Tongue (tissue), 1 donor: ENCODE measurements at regions not wholly inside any gene's neighbourhood (a gene's known extent, or its start where the extent isn't known, plus 50 kb on each side); places are given as distances from the start of the nearest gene placed in this dataset.
"Not testable (repeated sequence)": the region's sequence is repeated elsewhere in the genome, so short reads cannot be mapped to it uniquely, and the experiment has no call there.

Source experiments
- DNase-seq: peaks from one replicate; pipeline ENCODE4 v3.0.0-alpha.2; 2015

DNA sequence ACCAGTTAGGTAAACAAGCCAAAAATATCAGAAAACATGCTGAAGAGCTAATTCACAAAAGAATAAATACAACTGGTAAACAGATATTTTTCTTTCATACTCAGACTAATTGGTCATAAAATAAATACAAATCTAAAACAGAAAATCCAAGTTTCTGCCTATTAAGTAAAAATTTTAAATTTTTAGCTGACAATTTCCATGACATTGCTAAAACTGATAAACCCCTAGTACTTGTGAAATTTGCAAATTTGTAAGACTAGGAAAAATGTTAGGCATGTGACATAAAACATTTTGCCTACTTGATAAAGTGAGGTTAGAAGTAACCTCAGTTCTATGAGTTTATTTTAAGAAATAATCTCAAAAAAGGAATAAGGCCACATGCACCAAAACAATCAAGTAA, 356.1 kb downstream of the LRATD1 start:
- DNase-seq, result no peak

DNA sequence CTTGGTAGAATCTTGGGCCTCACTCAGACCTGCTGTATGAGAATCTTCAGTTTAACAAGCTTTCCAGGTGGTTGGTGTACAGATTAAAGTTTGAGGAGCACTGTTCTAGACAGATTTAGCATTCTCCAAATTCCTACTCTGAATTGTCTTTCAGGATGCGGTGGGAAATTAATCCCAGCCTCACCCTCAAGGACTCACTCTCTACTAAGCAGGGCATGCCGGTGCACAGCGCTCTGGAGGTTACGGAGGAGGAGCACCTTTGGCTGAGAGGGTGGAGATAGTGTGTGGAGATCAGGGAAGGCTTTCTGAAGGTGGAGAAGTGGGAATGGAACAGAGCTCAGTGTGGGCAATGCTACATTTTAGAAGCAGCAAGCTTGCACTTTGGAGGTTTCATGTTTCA, 359.2 kb downstream of the LRATD1 start:
- no peak for DNase-seq

DNA sequence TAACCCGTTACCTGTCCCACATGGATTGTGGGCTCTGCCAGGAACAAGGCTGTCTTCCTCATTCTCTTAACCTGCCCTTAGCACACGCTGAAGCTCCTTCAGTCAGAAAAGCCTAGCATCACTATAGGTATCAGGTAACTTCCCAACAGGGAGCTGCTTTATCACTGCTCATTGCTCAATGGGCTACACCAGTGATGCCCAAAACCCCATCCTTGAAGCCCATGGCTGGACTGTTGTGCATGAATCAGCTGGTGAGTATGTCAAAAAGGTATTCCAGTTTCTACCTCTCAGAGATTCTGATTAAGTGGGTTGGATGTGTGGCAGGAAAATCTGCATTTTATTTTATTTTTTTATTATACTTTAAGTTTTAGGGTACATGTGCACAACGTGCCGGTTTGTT, 362.2 kb downstream of the LRATD1 start:
- no peak for DNase-seq

DNA sequence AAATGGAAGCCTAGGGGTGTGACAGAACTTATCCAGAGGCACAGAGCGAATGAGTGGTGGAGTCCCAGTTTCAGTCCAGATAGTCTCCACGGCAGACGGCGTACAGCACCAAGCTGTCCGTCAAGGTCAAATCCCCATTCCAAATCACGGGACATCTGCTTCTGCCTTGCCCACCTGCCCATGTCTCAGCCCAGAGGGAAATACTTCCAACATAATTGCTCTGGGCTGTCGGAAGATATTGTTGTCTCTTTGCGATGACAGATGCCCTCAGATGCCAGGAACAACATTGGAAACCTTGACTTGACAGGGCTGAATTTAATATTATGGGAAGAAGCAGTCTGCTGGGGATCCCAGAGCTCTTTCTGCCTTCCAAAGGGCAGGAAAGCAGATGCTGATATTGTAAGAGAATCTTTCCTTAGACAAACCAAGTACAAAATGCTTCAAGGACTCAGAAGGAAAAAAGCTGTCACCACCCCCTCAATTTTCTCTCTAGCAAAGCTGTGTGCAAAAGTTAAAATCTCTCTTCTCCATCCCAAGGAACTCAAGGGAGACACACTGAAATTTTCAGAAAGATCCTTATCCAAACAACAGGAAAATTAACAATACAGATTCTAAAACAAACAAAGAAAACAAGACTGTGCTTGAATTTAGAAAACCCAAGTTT, 364.0 kb downstream of the LRATD1 start:
- no peak for DNase-seq

DNA sequence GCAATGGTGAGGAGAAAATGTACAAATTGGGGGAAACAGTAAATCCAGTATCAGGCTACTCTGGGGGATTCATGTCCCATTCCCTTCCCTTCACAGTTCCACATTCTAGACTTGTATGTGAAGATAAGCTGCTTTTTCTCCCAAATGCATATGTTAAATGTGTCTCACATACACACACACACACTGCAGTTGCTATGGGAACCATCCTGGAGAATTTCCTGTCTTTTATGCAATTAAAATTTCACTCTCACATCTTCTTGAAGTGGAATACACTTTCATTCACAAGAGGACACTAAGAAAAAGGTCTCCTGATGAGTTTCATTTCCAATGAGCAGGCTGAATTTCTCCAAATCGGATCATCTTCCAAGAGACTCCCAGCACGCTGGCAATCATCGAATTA, 366.0 kb downstream of the LRATD1 start:
- DNase-seq, result no peak

DNA sequence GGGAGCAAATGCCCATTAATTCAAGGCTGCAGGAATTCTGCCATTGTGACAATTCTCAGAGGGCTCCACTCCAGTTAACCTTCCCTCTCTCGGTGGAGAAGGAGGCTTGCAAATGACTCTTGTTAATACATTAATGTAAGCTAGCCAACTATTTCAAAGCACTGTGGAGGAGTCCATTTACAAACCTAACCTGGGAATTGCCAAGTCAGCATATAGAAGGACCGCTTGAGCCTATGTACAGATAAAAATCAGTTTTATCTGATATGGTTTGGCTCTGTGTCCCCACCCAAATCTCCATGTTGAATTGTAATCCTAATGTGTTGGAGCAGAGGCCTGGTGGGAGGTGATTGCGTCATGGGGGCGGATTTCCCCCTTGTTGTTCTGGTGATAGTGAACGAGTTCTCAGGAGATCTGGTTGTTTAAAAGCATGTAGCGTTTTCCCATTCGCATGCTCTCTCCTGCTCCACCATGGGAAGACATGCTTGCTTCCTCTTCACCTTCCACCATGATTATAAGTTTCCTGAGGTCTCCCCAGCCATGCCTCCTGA, 366.7 kb downstream of the LRATD1 start:
- DNase-seq, result no peak

DNA sequence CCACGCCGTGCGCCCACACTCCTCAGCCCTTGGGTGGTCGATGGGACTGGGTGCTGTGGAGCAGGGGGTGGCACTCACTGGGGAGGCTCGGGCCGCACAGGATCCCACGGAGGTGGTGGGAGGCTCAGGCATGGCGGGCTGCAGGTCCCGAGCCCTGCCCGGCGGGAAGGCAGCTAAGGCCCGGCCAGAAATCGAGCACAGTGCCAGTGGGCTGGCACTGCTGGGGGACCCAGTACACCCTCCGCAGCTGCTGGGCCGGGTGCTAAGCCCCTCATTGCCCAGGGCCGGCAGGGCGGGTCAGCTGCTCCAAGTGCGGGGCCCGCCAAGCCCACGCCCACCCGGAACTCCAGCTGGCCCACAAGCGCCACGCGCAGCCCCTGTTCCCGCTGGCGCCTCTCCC, 370.0 kb downstream of the LRATD1 start:
- DNase-seq, result not testable (repeated sequence)

DNA sequence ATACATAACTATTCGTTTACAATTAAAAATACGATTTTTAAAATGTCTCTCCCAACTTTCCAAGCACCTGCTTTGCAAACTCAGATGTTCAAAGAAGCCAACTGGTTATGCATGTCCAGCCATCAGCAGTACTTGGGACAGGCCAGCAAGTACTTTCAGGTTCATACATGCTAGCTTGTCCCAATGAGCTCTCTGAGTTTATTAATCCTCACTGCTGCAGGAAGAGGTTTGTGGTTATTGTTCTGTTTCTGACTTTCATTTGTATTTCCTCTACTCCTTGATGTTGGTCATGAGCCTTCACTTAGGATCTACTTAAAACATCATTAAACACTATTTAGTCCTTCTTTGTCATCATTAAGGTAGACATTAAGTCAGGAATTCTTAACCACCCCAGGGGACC, 374.1 kb downstream of the LRATD1 start:
- DNase-seq, result no peak

DNA sequence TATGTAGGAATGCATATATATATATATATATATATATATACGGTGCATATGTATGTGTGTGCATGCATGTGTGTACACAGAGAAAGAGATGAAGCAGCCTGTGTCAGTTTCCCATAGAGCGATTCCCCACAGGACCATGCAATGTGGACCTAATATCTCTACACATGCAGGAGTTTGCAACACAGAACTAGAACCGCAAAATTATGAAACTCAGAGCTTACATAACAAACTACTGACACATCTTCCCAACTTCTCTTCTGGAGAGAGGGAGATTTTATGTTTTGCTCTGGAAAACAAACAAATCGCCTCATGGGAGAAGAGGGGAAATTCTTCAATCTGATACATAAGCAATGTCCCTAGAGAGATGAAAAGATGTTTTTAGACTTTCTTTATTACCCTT, 377.2 kb downstream of the LRATD1 start:
- no peak for DNase-seq

DNA sequence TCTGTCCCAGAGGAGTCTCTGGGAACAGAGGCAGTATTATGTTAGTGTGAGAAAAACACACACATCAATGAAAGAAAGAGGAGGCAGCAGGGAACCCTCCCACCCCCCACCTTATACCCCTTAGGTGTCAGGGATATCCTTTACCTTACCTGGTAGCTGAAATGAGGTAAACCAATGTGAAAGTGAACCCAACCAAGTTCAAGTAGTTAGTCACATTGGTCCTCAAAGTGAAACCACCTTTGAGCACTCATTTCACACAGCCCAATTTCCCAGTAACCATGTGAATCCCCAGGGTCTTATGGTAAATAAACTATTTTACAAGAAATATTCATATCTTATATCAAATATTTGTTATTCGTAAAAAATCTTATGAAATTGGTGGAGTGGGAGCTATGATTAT, 377.8 kb downstream of the LRATD1 start:
- no peak for DNase-seq

DNA sequence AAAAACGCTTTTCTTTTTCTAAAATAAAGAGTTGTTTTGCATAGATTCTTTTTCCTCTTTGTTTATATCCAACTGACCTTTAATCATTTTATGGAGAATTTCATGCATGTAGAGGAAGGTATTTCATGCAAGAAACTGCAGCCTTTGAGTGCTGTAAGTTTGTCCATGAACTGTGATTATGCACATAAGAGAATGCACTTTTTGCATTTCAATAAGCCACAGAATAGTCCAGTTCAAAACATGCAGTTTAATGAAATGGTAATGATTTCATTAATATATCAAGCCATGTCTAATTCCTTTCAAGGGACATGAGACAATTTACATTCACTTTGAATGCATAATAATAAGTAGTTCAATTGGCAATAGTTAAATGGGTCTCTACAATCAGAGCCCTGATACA, 386.3 kb downstream of the LRATD1 start:
- no peak for DNase-seq

DNA sequence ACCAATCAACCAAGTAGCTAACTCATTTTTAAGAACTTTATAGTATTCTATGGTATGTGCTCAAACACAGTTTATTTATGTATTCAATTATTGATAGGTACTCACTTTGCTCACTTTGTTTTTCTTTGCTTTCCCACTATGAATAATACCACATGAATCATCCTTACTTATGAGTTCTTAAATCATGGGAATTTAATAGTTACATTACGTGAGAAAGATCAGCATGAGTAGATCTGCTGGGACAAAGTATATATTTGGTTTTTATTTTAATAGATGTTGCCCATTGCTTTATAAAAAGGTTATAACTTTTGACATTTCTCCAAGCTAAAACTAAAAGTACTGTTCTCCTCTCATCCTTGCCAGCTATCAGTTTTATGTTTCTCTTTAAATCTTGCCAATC, 390.7 kb downstream of the LRATD1 start:
- DNase-seq, result no peak

DNA sequence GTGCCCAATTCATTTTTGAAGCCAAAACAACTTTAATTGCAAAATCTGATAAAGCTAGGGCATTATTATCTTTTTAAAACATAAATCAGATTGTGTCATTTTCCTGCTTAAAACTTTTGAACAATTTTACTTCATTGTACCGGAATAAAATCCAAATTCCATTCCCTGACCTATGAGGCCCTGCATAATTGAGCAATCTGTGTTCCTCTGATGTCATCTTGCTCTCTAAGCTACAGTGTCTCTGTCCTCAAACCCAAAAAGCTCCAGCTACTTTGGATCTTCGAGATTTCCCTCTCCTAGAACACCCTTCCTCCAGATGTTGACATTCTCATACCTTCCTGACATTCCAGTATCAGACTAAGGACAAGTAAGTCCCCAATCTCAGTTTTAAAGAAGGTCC, 395.9 kb downstream of the LRATD1 start:
- no peak for DNase-seq

DNA sequence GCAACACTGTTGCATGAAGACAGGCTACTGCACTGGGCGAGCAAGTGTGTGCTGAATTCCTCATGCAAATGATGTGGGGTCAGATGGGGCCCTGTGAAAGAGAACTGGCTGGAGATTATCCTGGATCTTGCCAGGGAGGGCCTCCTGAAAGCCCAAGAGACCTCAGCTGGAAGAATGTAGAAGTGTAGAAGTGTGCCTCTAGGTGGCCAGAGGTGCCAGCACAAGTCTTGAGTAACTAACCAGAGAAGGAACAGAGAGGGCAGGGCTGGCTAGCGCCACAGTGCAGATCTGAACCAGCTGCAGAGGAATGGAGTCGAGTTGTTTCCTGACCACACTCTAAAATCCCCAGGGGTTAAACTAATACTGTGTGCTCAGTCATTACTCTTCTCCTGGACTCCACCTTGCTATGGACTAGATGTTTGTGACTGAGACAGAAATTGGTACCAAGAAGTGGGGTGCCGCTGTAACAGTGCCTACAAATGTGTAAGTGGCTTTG, 399.3 kb downstream of the LRATD1 start:
- no peak for DNase-seq

DNA sequence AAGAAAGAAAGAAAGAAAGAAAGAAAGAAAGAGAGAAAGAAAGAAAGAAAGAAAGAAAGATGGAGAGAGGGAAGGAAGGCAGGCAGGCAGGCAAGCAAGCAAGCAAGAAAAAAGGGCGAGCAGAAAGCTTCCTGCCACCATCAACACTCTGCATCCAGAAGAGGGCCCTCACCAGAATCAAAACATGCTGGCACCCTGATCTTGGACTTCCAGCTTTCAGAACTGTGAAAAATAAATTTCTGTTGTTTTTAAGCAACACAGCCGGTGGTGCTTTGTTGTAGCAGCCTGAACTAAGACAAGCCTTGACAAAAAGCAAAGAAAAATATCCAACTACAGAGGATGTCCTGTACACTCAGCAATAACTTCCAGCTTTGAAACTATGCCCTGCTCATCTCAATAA, 401.7 kb downstream of the LRATD1 start:
- no peak for DNase-seq

DNA sequence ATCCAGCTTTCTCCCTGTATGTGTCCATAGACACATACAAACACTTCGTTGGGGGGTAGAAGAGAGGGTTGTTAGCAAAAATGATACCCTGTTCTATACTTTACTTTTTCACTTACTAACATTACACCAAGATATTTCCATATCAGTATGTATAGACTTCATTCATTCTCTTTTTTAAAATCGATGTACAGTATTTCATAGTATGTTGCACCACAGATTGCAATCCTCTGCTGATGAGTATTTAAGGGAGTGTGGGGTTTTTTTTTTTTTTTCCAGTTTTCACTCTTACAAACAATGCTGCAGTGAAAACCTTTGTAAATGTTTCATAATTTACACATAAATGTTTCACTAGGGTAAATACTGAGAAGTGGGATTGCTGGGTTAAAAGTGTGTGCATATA, 402.3 kb downstream of the LRATD1 start:
- DNase-seq, result no peak

DNA sequence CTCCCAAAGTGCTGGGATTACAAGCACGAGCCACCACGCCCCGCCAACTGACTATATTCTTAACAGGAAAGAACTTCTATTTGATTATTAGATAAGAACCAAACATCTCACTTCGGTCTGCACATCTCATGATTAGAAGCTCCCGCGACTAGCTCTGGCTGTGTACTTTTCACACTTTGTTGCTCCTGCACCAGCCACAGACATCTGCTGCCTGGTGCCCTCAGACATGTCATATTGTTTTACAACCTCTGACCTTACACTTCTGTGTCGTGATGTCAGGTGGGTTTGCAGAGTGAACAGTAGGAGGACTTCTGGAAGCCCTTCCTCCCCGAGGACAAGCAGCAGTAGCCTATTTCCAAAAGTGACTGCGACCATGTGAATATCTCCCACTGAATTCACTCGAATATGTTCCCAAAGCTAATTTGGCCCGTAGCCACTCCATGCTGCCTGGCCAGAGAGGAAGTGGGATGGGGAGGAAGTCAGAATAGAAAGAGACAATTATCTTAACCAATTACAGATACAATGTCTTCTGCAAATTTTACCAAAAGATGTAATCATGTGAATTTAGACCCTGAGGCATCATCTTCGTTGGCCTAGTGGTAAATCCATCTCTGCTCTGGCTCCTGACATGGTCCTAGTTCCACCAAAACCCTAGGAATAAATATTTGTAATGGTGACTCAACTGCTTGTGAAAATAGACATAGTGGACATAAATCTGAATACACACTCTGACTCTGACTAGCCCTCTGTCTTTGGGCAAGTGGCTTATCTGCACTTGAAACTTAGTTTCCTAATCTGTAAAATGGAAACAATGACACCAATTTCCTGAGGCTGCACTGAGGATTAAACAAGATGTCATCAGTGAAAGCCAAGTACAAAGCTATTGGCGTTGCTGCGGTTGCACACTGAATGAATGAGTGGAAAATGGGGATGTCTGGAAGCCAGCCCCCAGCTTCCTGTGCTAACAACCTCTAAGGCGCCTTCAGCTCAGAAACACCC, 406.1 kb downstream of the LRATD1 start:
- no peak for DNase-seq

DNA sequence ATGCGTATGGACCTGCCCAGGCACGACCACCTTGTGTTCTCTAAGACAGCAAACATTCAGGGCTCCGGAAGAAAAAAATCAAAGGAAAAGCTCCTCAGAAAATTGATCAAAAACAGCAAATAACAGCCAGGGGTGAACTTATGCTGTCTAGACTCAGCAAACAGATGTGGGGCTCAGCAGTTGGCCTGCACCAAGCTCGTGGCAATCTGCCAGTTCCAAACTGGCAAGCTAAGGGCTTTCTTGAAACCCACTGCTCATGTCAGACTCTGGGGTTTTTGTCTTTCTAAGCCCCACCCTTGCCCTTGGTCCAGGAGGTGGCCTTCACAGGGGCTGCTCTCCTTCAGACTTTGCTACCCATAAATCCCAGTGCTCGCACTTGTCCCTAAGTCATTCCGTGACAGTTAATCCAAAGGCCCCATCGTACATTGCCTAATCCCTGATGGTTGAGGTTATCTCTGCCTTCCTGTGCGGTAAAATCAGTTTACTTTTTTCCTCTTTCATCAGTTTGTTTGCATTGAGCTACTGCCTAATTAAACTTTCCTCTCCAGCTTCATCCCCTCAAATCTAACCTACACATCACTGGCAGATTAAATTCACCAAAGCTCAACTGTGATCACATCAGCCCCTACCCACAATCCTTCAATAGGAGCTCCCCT, 408.0 kb downstream of the LRATD1 start:
- DNase-seq, result peak; percentile 91

DNA sequence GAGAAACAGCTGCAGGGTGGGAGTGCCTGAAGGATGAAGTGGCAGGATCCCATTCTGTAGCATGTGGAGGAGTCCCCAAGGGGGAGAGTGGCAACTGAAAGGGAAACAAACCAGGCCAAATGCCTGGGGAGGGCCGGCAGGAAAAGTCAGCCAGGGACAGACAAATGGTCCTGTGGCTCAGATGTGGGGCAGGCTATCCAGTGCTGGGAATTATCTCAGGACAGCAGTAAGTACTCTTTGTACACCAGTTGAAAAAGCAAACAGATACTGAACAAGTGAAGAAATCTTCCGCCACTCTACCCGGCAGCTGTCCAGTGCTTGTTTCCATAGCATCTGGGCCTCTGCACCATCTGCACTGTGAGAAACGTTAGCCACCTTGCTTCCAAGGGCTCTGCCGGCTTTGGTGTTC, 408.9 kb downstream of the LRATD1 start:
- DNase-seq, result peak; percentile 93

DNA sequence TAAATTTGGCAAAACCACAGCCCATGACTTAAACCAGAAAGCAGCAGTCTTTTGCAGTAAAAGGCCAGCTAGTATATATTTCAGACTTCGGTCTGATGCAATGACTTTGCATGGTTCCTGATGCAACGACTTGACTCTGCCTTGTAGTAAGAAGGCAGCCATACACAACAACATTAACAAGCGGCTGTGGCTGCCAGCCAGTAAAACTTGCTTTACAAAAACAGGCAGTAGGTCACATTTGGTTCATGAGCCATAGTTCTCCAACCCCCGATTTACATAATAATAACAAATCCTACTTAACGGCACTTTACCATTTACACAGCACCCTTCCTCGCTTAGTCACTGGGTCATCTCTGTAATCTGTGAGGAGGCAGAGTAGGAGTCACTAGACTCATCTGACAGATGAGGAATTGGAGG, 410.3 kb downstream of the LRATD1 start:
- peak; percentile 15 for DNase-seq

DNA sequence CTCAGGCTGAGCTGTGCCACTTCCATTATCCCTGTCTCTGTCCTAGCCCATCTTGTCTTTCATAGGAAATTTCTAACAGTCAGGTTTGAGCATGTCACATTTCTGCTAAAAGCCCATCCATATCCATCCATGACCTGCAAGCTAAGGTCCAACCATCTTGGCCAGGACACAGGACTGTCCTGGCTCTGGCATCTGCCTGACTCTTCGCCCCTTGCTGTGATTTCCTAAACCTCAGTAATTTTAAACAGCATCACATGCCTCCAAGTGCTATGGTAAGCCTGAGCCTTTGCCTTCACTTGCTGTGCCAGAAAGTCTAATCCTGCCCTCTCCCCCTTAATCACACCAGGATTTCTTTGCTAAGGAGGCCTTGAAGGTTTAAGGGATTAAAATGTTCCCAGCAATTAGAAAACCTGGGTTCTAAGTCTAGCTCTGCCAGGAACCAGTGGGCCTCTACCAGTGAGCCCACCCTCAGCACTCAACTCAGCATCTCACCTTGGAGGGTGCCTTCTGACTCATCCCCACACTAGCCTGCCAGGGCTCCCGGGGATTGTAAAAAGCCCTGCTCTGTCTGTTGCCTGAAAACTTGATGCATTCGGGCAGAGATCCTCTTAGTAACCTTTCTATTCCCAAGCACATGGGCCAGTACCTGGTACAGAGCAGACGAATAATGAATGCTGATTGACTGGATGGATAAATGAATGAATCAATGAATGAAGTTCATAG, 411.0 kb downstream of the LRATD1 start:
- no peak for DNase-seq

DNA sequence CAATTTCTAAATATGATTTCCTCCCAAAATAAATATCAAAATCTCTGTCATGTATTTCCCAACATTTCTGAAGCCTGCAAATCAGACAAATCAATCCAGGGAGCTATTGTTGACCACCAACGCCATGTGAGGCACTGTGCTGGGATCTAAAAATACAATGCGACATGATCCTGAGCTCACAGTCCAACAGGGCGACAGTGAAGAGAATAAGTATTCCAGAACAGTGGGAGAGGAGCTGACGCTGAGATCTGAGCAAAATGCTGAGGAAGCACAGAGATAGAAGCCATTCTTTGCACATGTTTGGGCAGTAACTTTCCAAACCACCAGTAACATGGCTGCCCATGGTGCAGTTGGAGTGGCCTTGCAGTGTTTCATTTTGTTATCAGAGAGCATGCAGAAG, 412.5 kb downstream of the LRATD1 start:
- DNase-seq, result no peak
